ENCODE measurements at regions not wholly inside any gene's neighbourhood (a gene's known extent, or its start where the extent isn't known, plus 50 kb on each side); places are given as distances from the start of the nearest gene placed in this dataset.

DNA sequence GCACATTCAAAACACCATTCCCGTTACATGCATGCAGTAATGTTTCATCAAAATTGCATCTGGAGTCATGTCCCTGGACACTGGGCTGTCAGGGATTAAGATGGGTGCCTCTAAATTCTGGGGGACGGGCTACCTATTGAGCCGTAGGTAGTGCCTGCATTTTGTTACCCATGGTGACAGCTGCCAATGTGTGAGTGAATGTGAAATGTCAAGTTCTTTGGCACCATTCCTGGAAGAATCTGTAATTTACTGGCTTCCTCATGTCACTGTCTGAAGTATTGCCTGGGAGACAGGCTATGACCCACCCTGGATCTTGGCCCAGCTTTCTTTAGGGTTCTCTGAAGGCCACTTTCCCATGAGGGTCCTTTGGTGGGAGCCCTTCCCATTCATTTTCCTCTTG is 266.1 kb downstream of the TSHZ3 start:
- no peaks in the 10 kb centered on the region for H3K36me3 Mint-ChIP-seq
- ATAC-seq (ENCODE audit: low read depth in 2 of 2) (no peak), DNase-seq (no peak)
- no peaks in the 10 kb centered on the region for H3K4me1 Mint-ChIP-seq
- H3K4me1 ChIP-seq (ENCODE audit: control insufficient read depth, insufficient read depth, low read length, poor library complexity, severe bottlenecking) = no peaks in the 10 kb centered on the region
- no peaks in the 10 kb centered on the region for H3K36me3 ChIP-seq (ENCODE audit: control insufficient read depth, insufficient read depth, low read length)
- H3K4me3 Mint-ChIP-seq = no peak overlapping the region
- peaks cover 5% of the 10 kb centered on the region for H3K27me3 Mint-ChIP-seq
- H3K9me3 ChIP-seq (ENCODE audit: control insufficient read depth in 2 of 2, low read length in 2 of 2) = no peaks in the 10 kb centered on the region
- H3K27ac Mint-ChIP-seq = no peak overlapping the region
- H3K9me3 Mint-ChIP-seq = peaks cover 0 to 3% (median 1%) of the 10 kb centered on the region in 7 donors
- H3K4me3 ChIP-seq (ENCODE audit: low read depth, low read length) = no peak overlapping the region
- no peaks in the 10 kb centered on the region for H3K27me3 ChIP-seq (ENCODE audit: control insufficient read depth, insufficient read depth, low read length)
- H3K27ac ChIP-seq (ENCODE audit: insufficient read depth, low read length, poor library complexity, severe bottlenecking) = no peak overlapping the region

DNA sequence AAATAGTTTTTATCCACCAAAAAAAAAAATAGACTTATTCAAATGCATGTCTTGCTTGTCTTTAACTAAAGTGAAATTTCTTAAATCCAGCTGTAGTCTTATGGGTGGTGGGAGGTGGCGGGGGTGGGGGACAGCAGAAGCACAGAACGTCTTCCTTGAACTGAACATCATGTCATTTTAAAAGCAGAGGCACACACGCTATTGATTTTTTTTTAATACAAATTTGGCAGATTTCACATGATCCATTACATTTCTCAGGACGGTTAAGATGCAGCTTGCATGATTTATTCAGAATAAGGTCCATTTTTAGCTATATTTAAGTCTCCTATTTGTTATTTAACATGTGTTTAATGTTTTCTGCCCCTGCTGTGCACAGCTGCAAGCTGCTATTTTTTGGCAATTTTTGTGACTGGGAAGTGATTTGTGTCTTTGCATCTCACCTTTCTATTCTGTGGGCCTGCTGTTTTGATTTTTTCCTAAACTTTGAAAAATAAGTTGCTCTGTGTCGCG is 274.0 kb downstream of the TSHZ3 start:
- H3K27me3 Mint-ChIP-seq = peaks cover 32% of the 10 kb centered on the region
- H3K9me3 ChIP-seq (ENCODE audit: control insufficient read depth in 2 of 2, low read length in 2 of 2) = no peaks in the 10 kb centered on the region
- H3K4me1 ChIP-seq (ENCODE audit: control insufficient read depth, insufficient read depth, low read length, poor library complexity, severe bottlenecking) = no peaks in the 10 kb centered on the region

DNA sequence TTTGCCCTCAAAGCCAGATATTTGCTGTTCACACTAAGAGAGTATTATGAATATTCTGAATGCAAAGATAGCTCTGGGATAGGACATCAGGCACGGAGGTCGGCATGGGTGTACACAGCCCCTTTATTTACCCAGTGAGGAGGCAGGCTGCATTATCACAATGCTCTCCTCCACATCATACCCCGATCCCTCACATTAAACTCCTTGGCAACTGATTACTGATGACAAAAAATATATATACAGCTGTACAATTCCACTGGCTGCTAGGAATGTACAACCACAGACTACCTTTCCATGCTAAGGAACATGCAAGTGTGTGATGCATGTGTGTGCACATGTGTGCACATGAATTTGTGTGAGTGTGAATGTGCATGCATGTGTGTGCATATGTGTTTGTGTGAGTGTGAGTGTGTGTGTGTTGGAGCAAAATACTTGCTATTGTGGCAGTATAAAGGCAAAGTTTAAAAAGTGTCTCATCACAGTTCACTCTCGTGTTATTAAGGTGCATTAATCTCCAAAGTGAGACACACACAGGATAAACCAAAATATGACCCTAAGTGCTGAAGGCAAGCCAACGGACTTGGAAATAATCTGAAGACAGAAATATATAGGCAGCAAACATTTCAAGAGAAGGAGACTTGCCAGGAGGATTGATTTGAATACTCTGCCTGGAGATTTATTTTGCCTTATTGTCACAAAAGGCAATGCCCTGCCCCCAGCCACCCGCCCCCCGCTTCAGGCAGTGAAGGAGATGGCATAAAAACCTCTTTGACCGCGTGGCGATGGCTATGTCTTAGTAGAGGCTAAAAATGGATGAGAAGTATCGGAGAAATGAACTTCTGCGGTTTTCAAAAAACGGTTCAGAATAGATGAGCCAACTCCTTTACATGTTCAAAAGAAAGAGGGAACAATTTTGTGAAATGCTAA is 274.8 kb downstream of the TSHZ3 start:
- Histone ChIP-seq H3K4me1 (ENCODE audit: control insufficient read depth, insufficient read depth, low read length, poor library complexity, severe bottlenecking) (no peaks in the 10 kb centered on the region), H3K27me3 (ENCODE audit: control insufficient read depth, insufficient read depth, low read length) (no peaks in the 10 kb centered on the region), H3K36me3 (ENCODE audit: control insufficient read depth, insufficient read depth, low read length) (no peaks in the 10 kb centered on the region), H3K4me3 (ENCODE audit: low read depth, low read length) (no peak overlapping the region), H3K9me3 (ENCODE audit: control insufficient read depth in 2 of 2, low read length in 2 of 2) (no peaks in the 10 kb centered on the region), H3K27ac (ENCODE audit: insufficient read depth, low read length, poor library complexity, severe bottlenecking) (no peak overlapping the region)
- Mint-ChIP-seq H3K4me1 (no peaks in the 10 kb centered on the region), H3K27me3 (peaks cover 32% of the 10 kb centered on the region), H3K36me3 (no peaks in the 10 kb centered on the region), H3K9me3 (no peaks in the 10 kb centered on the region), H3K4me3 (no peak overlapping the region), H3K27ac (no peak overlapping the region)
- no peak for DNase-seq
- no peak for ATAC-seq (ENCODE audit: low read depth in 2 of 2)

More for the DNA sequence above, 274.0 kb downstream of the TSHZ3 start:
- no peak overlapping the region for H3K4me3 Mint-ChIP-seq
- H3K4me3 ChIP-seq (ENCODE audit: low read depth, low read length) = no peak overlapping the region
- H3K36me3 Mint-ChIP-seq = no peaks in the 10 kb centered on the region
- H3K36me3 ChIP-seq (ENCODE audit: control insufficient read depth, insufficient read depth, low read length) = no peaks in the 10 kb centered on the region
- H3K27ac Mint-ChIP-seq = no peak overlapping the region
- no peaks in the 10 kb centered on the region for H3K9me3 Mint-ChIP-seq
- no peaks in the 10 kb centered on the region for H3K27me3 ChIP-seq (ENCODE audit: control insufficient read depth, insufficient read depth, low read length)
- ATAC-seq (ENCODE audit: low read depth in 2 of 2) = no peak
- H3K4me1 Mint-ChIP-seq = no peaks in the 10 kb centered on the region
- no peak overlapping the region for H3K27ac ChIP-seq (ENCODE audit: insufficient read depth, low read length, poor library complexity, severe bottlenecking)
- DNase-seq = no peak

DNA sequence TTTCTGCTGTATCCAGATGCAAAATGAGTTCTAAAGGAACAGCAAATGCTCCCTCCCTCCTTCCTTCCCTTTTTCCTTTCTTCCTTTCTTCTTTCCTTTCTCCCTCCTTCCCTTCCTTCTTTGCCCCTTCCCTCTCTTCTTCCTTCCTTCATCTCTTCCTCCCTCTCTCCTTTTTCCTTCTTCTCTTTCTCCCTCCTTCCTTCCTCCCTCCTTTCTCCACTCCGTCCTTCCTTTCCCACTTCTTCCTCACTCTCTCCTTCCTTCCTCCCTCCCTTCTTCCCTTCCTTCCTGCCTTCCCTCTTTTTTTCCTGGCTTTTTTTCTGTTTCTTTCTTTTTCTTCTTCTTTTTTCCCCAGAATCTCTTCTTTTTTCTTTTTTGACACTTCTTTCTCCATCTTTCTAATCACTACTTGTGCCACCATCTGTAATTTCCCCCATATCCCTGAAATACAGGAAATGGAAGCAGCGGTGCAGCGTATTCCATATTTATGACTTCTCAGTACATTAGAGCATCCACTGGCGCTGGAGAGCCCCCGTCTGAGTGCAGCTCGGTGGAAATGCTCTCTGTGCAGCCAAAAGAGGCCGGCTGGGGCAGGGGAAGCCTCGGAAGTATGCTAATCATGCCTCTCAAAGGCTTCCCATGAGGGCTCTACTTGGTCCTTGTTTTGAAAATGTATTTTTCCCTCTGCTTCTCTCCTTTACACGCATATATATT is 275.6 kb downstream of the TSHZ3 start:
- no peaks in the 10 kb centered on the region for H3K36me3 ChIP-seq (ENCODE audit: control insufficient read depth, insufficient read depth, low read length)
- H3K4me1 Mint-ChIP-seq = no peaks in the 10 kb centered on the region
- no peaks in the 10 kb centered on the region for H3K9me3 Mint-ChIP-seq
- ATAC-seq (ENCODE audit: low read depth in 2 of 2) (no peak), DNase-seq (no peak)
- H3K4me1 ChIP-seq (ENCODE audit: control insufficient read depth, insufficient read depth, low read length, poor library complexity, severe bottlenecking) = no peaks in the 10 kb centered on the region
- no peak overlapping the region for H3K27ac ChIP-seq (ENCODE audit: insufficient read depth, low read length, poor library complexity, severe bottlenecking)
- no peaks in the 10 kb centered on the region for H3K27me3 ChIP-seq (ENCODE audit: control insufficient read depth, insufficient read depth, low read length)
- no peak overlapping the region for H3K4me3 Mint-ChIP-seq
- H3K9me3 ChIP-seq (ENCODE audit: control insufficient read depth in 2 of 2, low read length in 2 of 2) = no peaks in the 10 kb centered on the region
- H3K36me3 Mint-ChIP-seq = no peaks in the 10 kb centered on the region
- H3K4me3 ChIP-seq (ENCODE audit: low read depth, low read length) = no peak overlapping the region
- H3K27me3 Mint-ChIP-seq = peaks cover 32% of the 10 kb centered on the region
- H3K27ac Mint-ChIP-seq = peak overlapping the region in 1 of 3 donors; percentile 92

DNA sequence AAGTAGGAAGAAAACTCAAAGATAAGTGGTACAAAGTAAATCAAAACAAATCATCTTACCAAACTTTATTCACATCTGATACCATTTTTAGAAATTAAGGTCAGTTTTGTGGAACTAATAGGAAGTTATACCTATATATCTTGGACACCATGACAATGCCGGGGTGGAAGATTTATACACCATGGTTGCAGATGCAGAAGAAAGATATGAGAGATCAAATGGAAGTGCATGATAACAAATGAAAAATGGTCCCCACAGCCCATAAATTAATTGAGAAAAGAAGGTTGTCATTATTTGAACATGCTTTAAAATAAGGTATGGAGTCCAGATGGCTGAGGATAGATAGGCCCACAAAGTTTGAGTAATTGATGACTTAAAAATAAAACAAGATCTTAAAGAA is 276.8 kb downstream of the TSHZ3 start:
- H3K27ac Mint-ChIP-seq = no peak overlapping the region
- no peaks in the 10 kb centered on the region for H3K4me1 ChIP-seq (ENCODE audit: control insufficient read depth, insufficient read depth, low read length, poor library complexity, severe bottlenecking)
- no peaks in the 10 kb centered on the region for H3K9me3 ChIP-seq (ENCODE audit: control insufficient read depth in 2 of 2, low read length in 2 of 2)
- no peaks in the 10 kb centered on the region for H3K36me3 Mint-ChIP-seq
- no peak overlapping the region for H3K4me3 ChIP-seq (ENCODE audit: low read depth, low read length)
- no peaks in the 10 kb centered on the region for H3K27me3 ChIP-seq (ENCODE audit: control insufficient read depth, insufficient read depth, low read length)
- H3K27me3 Mint-ChIP-seq = peaks cover 39% of the 10 kb centered on the region
- no peaks in the 10 kb centered on the region for H3K9me3 Mint-ChIP-seq
- H3K36me3 ChIP-seq (ENCODE audit: control insufficient read depth, insufficient read depth, low read length) = no peaks in the 10 kb centered on the region
- no peaks in the 10 kb centered on the region for H3K4me1 Mint-ChIP-seq
- H3K4me3 Mint-ChIP-seq = no peak overlapping the region
- ATAC-seq (ENCODE audit: low read depth in 2 of 2) (no peak), DNase-seq (no peak)
- no peak overlapping the region for H3K27ac ChIP-seq (ENCODE audit: insufficient read depth, low read length, poor library complexity, severe bottlenecking)

DNA sequence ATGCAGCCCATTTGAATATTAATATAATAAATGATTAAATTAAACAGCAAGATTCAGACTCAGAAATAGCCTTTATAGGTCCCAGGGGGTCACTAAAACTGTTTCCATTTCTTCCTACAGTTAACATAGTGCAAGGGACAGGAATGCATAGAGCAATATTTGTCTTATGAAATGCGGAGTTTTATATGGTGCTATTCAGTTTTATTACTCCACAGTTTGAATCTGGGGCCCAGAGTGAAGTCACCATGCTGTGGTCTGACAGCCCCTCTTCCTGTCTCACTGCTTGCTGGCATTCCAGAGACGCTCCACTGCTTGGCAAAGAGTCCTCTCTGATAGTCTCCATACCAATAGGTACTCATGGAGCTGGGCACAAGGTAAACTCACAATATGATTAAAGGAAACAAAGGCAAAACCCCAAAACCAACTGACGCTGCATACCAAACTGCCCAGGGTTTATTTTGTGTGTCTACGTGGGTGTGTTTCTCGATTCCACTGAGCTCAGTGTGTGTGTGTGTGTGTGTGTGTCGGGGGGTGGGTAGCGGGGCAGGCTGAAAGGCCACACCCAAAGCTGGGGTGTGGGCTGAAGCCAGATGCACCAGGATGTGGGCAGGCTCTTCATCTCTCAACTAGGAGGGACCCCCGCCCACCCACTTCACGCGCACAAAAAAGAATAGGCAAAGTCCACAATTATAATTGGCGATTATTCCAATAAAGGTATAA is 277.9 kb downstream of the TSHZ3 start:
- no peak overlapping the region for H3K4me3 ChIP-seq (ENCODE audit: low read depth, low read length)
- DNase-seq = no peak
- no peaks in the 10 kb centered on the region for H3K9me3 Mint-ChIP-seq
- no peaks in the 10 kb centered on the region for H3K4me1 Mint-ChIP-seq
- no peak overlapping the region for H3K27ac Mint-ChIP-seq
- H3K4me1 ChIP-seq (ENCODE audit: control insufficient read depth, insufficient read depth, low read length, poor library complexity, severe bottlenecking) = no peaks in the 10 kb centered on the region
- H3K36me3 Mint-ChIP-seq = no peaks in the 10 kb centered on the region
- no peak overlapping the region for H3K4me3 Mint-ChIP-seq
- peaks cover 41% of the 10 kb centered on the region for H3K27me3 Mint-ChIP-seq
- H3K36me3 ChIP-seq (ENCODE audit: control insufficient read depth, insufficient read depth, low read length) = no peaks in the 10 kb centered on the region
- H3K27me3 ChIP-seq (ENCODE audit: control insufficient read depth, insufficient read depth, low read length) = no peaks in the 10 kb centered on the region
- ATAC-seq (ENCODE audit: low read depth in 2 of 2) = no peak
- no peak overlapping the region for H3K27ac ChIP-seq (ENCODE audit: insufficient read depth, low read length, poor library complexity, severe bottlenecking)
- no peaks in the 10 kb centered on the region for H3K9me3 ChIP-seq (ENCODE audit: control insufficient read depth in 2 of 2, low read length in 2 of 2)

DNA sequence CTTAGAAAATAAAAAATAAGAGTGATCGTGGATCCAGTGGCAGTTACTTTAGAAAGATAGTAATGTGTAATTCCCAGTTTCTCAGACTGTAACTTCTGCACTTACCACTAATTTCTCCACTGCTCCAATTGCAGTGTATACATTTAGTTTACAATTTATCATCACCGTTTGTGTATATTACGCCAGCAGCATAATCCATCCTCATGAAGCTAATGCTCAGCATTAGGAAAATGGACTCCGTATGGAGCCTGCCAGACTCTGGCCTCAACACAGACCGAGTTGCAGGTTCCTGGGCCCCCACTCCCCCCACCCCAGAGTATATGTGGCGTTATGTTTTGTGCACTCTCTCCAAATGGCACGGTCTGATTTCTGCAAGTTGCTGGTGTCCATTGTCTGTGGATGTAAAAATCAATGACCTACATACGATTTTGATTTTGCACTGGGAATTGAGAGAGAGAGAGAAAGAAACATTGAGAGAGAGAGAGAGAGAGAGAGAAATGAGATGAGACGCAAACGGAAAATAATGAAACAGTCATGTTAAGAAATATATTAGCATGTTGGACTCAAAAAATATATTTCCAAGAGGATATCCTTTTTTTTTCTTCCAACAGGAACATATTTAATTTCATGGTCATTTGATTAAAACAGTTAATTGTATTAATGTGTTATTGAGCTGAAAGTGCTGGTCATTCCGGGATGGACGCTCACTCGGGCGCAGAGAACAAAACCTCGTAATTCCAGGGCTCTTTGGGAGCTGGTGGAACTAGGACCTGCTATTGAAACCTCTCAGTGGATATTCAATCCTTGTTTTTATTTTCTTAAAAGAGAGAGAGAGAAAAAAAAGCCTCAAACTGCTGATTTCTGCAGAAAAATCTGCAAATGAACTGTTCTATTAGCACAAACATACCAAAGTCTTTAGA is 278.8 kb downstream of the TSHZ3 start:
- no peaks in the 10 kb centered on the region for H3K9me3 ChIP-seq (ENCODE audit: control insufficient read depth in 2 of 2, low read length in 2 of 2)
- H3K27me3 Mint-ChIP-seq = peaks cover 36% of the 10 kb centered on the region
- DNase-seq (no peak), ATAC-seq (ENCODE audit: low read depth in 2 of 2) (no peak)
- H3K27me3 ChIP-seq (ENCODE audit: control insufficient read depth, insufficient read depth, low read length) = no peaks in the 10 kb centered on the region
- no peak overlapping the region for H3K27ac Mint-ChIP-seq
- H3K36me3 ChIP-seq (ENCODE audit: control insufficient read depth, insufficient read depth, low read length) = no peaks in the 10 kb centered on the region
- H3K27ac ChIP-seq (ENCODE audit: insufficient read depth, low read length, poor library complexity, severe bottlenecking) = no peak overlapping the region
- H3K4me1 Mint-ChIP-seq = no peaks in the 10 kb centered on the region
- no peaks in the 10 kb centered on the region for H3K36me3 Mint-ChIP-seq
- H3K4me3 ChIP-seq (ENCODE audit: low read depth, low read length) = no peak overlapping the region
- no peaks in the 10 kb centered on the region for H3K9me3 Mint-ChIP-seq
- no peak overlapping the region for H3K4me3 Mint-ChIP-seq
- no peaks in the 10 kb centered on the region for H3K4me1 ChIP-seq (ENCODE audit: control insufficient read depth, insufficient read depth, low read length, poor library complexity, severe bottlenecking)

Measured in CD4-positive, CD25-positive, alpha-beta regulatory T cell (primary cell).